ENCODE measurements at regions not wholly inside any gene's neighbourhood (a gene's known extent, or its start where the extent isn't known, plus 50 kb on each side); places are given as distances from the start of the nearest gene placed in this dataset.

DNA sequence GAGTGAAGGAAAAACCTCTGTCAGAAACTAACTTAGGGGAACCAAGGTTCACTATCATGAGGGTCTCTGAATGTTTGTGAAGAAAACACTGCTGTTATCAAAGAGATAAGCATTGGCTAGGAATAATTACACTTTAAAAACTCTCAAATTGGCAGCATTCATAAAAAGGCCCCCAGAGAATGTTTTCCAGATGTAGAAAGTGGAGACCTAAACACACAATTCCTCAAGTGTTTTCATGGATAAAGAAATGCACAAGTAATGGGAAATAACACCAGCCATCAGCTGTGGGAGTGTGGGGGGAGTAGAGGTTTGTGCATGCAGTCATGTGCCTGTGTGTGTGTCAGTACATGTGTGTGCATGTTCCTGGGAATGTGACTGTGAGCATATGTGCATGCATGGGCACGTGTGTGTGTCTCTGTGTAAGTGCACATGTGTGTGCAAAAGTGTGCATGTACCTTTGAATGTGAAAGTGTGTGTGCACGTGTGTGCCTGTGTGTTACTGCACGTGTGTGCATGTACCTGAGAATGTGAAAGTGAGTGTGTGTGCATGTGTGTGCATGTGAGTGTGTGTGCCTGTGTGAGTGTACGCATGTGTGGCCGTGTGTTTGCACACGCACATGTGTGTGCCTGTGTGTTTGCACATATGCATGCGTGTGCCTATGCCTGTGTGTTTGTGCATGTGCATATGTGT lies 854.3 kb upstream of the SALL3 start:
- no peaks in the 10 kb centered on the region for H3K9me3 ChIP-seq (ENCODE audit: low read length)
- no peaks in the 10 kb centered on the region for H4K20me1 ChIP-seq (ENCODE audit: insufficient read depth)
- no peaks in the 10 kb centered on the region for H3F3A ChIP-seq (ENCODE audit: insufficient read depth, low read length, poor library complexity, severe bottlenecking)
- H3K27me3 ChIP-seq (ENCODE audit: insufficient read depth, low read depth, low read length), result no peaks in the 10 kb centered on the region
- no peak overlapping the region for H3K9ac ChIP-seq (ENCODE audit: low read length)
- no peaks in the 10 kb centered on the region for H3K79me2 ChIP-seq (replicated peaks; ENCODE audit: insufficient read depth, low read length)
- H3K27ac ChIP-seq (ENCODE audit: low read length), result no peak overlapping the region
- no peak overlapping the region for H3K4me3 ChIP-seq (ENCODE audit: low read length)
- TF ChIP-seq EZH2 (IDR thresholded peaks at IDR 0.05; ENCODE audit: borderline replicate concordance, insufficient read depth, low read length, poor library complexity, severe bottlenecking) (no peak), POLR2AphosphoS5 (IDR thresholded peaks at IDR 0.05) (no peak), SMC3 (conservative IDR thresholded peaks at IDR 0.05; ENCODE audit: poor library complexity) (no peak), MXI1 (conservative IDR thresholded peaks at IDR 0.05; ENCODE audit: poor library complexity, severe bottlenecking) (no peak)
- TF ChIP-seq, protein P1, sequence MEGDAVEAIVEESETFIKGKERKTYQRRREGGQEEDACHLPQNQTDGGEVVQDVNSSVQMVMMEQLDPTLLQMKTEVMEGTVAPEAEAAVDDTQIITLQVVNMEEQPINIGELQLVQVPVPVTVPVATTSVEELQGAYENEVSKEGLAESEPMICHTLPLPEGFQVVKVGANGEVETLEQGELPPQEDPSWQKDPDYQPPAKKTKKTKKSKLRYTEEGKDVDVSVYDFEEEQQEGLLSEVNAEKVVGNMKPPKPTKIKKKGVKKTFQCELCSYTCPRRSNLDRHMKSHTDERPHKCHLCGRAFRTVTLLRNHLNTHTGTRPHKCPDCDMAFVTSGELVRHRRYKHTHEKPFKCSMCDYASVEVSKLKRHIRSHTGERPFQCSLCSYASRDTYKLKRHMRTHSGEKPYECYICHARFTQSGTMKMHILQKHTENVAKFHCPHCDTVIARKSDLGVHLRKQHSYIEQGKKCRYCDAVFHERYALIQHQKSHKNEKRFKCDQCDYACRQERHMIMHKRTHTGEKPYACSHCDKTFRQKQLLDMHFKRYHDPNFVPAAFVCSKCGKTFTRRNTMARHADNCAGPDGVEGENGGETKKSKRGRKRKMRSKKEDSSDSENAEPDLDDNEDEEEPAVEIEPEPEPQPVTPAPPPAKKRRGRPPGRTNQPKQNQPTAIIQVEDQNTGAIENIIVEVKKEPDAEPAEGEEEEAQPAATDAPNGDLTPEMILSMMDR (IDR thresholded peaks at IDR 0.05; ENCODE audit: poor library complexity, severe bottlenecking), result no peak
- TF ChIP-seq, protein P2, sequence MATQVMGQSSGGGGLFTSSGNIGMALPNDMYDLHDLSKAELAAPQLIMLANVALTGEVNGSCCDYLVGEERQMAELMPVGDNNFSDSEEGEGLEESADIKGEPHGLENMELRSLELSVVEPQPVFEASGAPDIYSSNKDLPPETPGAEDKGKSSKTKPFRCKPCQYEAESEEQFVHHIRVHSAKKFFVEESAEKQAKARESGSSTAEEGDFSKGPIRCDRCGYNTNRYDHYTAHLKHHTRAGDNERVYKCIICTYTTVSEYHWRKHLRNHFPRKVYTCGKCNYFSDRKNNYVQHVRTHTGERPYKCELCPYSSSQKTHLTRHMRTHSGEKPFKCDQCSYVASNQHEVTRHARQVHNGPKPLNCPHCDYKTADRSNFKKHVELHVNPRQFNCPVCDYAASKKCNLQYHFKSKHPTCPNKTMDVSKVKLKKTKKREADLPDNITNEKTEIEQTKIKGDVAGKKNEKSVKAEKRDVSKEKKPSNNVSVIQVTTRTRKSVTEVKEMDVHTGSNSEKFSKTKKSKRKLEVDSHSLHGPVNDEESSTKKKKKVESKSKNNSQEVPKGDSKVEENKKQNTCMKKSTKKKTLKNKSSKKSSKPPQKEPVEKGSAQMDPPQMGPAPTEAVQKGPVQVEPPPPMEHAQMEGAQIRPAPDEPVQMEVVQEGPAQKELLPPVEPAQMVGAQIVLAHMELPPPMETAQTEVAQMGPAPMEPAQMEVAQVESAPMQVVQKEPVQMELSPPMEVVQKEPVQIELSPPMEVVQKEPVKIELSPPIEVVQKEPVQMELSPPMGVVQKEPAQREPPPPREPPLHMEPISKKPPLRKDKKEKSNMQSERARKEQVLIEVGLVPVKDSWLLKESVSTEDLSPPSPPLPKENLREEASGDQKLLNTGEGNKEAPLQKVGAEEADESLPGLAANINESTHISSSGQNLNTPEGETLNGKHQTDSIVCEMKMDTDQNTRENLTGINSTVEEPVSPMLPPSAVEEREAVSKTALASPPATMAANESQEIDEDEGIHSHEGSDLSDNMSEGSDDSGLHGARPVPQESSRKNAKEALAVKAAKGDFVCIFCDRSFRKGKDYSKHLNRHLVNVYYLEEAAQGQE (IDR thresholded peaks at IDR 0.05; ENCODE audit: borderline replicate concordance), result no peak
- no peaks in the 10 kb centered on the region for H3K36me3 ChIP-seq (ENCODE audit: insufficient read depth, low read length)
- no peak overlapping the region for H2AFZ ChIP-seq (ENCODE audit: low read depth, low read length)
- H3K4me2 ChIP-seq (ENCODE audit: low read length), result no peak overlapping the region
- no peaks in the 10 kb centered on the region for H3K9me2 ChIP-seq (ENCODE audit: insufficient read depth, low read length)

GRCh38 chr18:78126106-78126505 lies 853.5 kb upstream of the SALL3 start:
- Histone ChIP-seq H3F3A (ENCODE audit: insufficient read depth, low read length, poor library complexity, severe bottlenecking) (no peaks in the 10 kb centered on the region), H3K9me3 (ENCODE audit: low read length) (no peaks in the 10 kb centered on the region), H3K27me3 (ENCODE audit: insufficient read depth, low read depth, low read length) (no peaks in the 10 kb centered on the region), H3K9ac (ENCODE audit: low read length) (no peak overlapping the region), H2AFZ (ENCODE audit: low read depth, low read length) (no peak overlapping the region), H3K9me2 (ENCODE audit: insufficient read depth, low read length) (no peaks in the 10 kb centered on the region), H3K79me2 (replicated peaks; ENCODE audit: insufficient read depth, low read length) (no peaks in the 10 kb centered on the region), H3K36me3 (ENCODE audit: insufficient read depth, low read length) (no peaks in the 10 kb centered on the region), H3K4me2 (ENCODE audit: low read length) (no peak overlapping the region), H3K4me3 (ENCODE audit: low read length) (no peak overlapping the region), H3K27ac (ENCODE audit: low read length) (no peak overlapping the region), H4K20me1 (ENCODE audit: insufficient read depth) (no peaks in the 10 kb centered on the region)
- TF ChIP-seq, protein P1 (IDR thresholded peaks at IDR 0.05; ENCODE audit: poor library complexity, severe bottlenecking), result no peak
- no peak for TF ChIP-seq TAF1 (IDR thresholded peaks at IDR 0.05; ENCODE audit: low read depth)
